Mucosa of descending colon (tissue), 3 donors: ENCODE measurements at regions not wholly inside any gene's neighbourhood (a gene's known extent, or its start where the extent isn't known, plus 50 kb on each side); places are given as distances from the start of the nearest gene placed in this dataset.
"Not testable (repeated sequence)": the region's sequence is repeated elsewhere in the genome, so short reads cannot be mapped to it uniquely, and the experiment has no call there.

Experiments used
- ATAC-seq: fragments of 200-7000 bp; cut with Tn5 transposase; one replicate; pipeline ENCODE4 v1.9.1; 2020; ENCODE audit warnings: mild to moderate bottlenecking, moderate library complexity
- DNase-seq, 3 donors: peaks; one replicate each; pipeline ENCODE4 v3.0.0-alpha.2; 2020
- H3K36me3 ChIP-seq: fragments of 200-600 bp; one replicate; pipeline ENCODE4 v1.8.0; 2021; ENCODE audit warnings: low read depth, mild to moderate bottlenecking
- H3K4me1 ChIP-seq: fragments of 200-600 bp; one replicate; pipeline ENCODE4 v1.8.0; 2021; ENCODE audit warnings: low read depth, mild to moderate bottlenecking
- H3K4me3 ChIP-seq: fragments of 200-600 bp; one replicate; pipeline ENCODE4 v1.8.0; 2021; ENCODE audit warnings: mild to moderate bottlenecking
- H3K9me3 ChIP-seq: fragments of 200-600 bp; one replicate; pipeline ENCODE4 v1.8.0; 2021; ENCODE audit warnings: mild to moderate bottlenecking
- CTCF ChIP-seq: fragments of 200-600 bp; IDR thresholded peaks from one replicate; pipeline ENCODE4 v1.8.0; 2022; ENCODE audit warnings: antibody characterized with exemption, mild to moderate bottlenecking
- intact Hi-C, 2 donors: fragments of 100-400 bp; cut with DNase I in 1 of 2; cut with micrococcal nuclease in 1 of 2; formaldehyde crosslinking; loops; one replicate each; pipeline versions ENCODE4 v1.11.0 to v1.11.1; 2022; cut with DNase I, micrococcal nuclease
- donor health status: DM: no; HTN: no; CAD: no; lungs with moderate emphysema.
- donor health status: DM: no; HTN: no; CAD: no.
- donor health status: DM: no; HTN: yes; CAD: no.

- H3K9me3 ChIP-seq, result peaks cover 9% of the 10 kb centered on the region
- TF ChIP-seq CTCF, result no peak
- no peak overlapping the region for H3K4me3 ChIP-seq
- H3K36me3 ChIP-seq, result no peaks in the 10 kb centered on the region
- intact Hi-C loops, result no loop called here
- ATAC-seq, result no peak
- no peak for DNase-seq
- H3K4me1 ChIP-seq, result no peaks in the 10 kb centered on the region
Observed at GRCh38 chr6:86122086-86122485, 479.4 kb upstream of the SYNCRIP start.

- ATAC-seq (no peak), DNase-seq (no peak)
- Histone ChIP-seq H3K9me3 (peaks cover 29% of the 10 kb centered on the region), H3K4me3 (no peak overlapping the region), H3K4me1 (no peaks in the 10 kb centered on the region), H3K36me3 (no peaks in the 10 kb centered on the region)
- intact Hi-C loops, result no loop called here
- TF ChIP-seq CTCF, result no peak
Observed at GRCh38 chr6:86118271-86118670, 475.6 kb upstream of the SYNCRIP start.

- peaks cover 33% of the 10 kb centered on the region for H3K9me3 ChIP-seq
- no peaks in the 10 kb centered on the region for H3K36me3 ChIP-seq
- no peak for TF ChIP-seq CTCF
- intact Hi-C loops, result no loop called here
- no peaks in the 10 kb centered on the region for H3K4me1 ChIP-seq
- ATAC-seq (no peak), DNase-seq (no peak)
- no peak overlapping the region for H3K4me3 ChIP-seq
Observed at GRCh38 chr6:86107985-86108384, 465.3 kb upstream of the SYNCRIP start.

GRCh38 chr6:86087954-86088353 is 445.3 kb upstream of the SYNCRIP start:
- no peaks in the 10 kb centered on the region for H3K4me1 ChIP-seq
- no peak overlapping the region for H3K4me3 ChIP-seq
- H3K36me3 ChIP-seq, result no peaks in the 10 kb centered on the region
- no peak for ATAC-seq
- no peak for TF ChIP-seq CTCF
- peaks cover 39% of the 10 kb centered on the region for H3K9me3 ChIP-seq
- intact Hi-C loops, result no loop called here
- no peak for DNase-seq

GRCh38 chr6:86079938-86080337 is 437.3 kb upstream of the SYNCRIP start:
- H3K36me3 ChIP-seq, result no peaks in the 10 kb centered on the region
- ATAC-seq (no peak), DNase-seq (no peak)
- H3K9me3 ChIP-seq, result peaks cover 22% of the 10 kb centered on the region
- no peak for TF ChIP-seq CTCF
- no peaks in the 10 kb centered on the region for H3K4me1 ChIP-seq
- intact Hi-C loops, result no loop called here
- no peak overlapping the region for H3K4me3 ChIP-seq

GRCh38 chr6:86070151-86070550 is 427.5 kb upstream of the SYNCRIP start:
- intact Hi-C loops, result no loop called here
- Histone ChIP-seq H3K4me3 (no peak overlapping the region), H3K4me1 (no peaks in the 10 kb centered on the region), H3K36me3 (no peaks in the 10 kb centered on the region), H3K9me3 (peaks cover 28% of the 10 kb centered on the region)
- no peak for TF ChIP-seq CTCF
- DNase-seq (no peak), ATAC-seq (no peak)

- peaks cover 39% of the 10 kb centered on the region for H3K9me3 ChIP-seq
- ATAC-seq, H3K4me1 ChIP-seq, H3K4me3 ChIP-seq, intact Hi-C loops, H3K36me3 ChIP-seq, DNase-seq: not testable (repeated sequence)
Observed at GRCh38 chr6:86065002-86065401, 422.3 kb upstream of the SYNCRIP start.

- H3K9me3 ChIP-seq, result peaks cover 17% of the 10 kb centered on the region
- H3K36me3 ChIP-seq, DNase-seq, H3K4me3 ChIP-seq, intact Hi-C loops, H3K4me1 ChIP-seq, ATAC-seq: not testable (repeated sequence)
Observed at GRCh38 chr6:86057293-86057980, 414.8 kb upstream of the SYNCRIP start.
